ENCODE measurements at regions not wholly inside any gene's neighbourhood (a gene's known extent, or its start where the extent isn't known, plus 50 kb on each side); places are given as distances from the start of the nearest gene placed in this dataset.

- TF ChIP-seq CTCF (IDR thresholded peaks at IDR 0.05; ENCODE audit: low read depth, low read length) (no peak), MYC (IDR thresholded peaks at IDR 0.05; ENCODE audit: low read depth, low read length) (no peak)
These were observed 90.0 kb downstream of the EDN3 start for GRCh38 chr20:59390437-59390836.

Data from NB4 (cell line).